C4-2B (cell line): ENCODE measurements at regions not wholly inside any gene's neighbourhood (a gene's known extent, or its start where the extent isn't known, plus 50 kb on each side); places are given as distances from the start of the nearest gene placed in this dataset.

Experiments used
- ZFX ChIP-seq: fragments of 450-650 bp; IDR thresholded peaks from 2 replicates; pipeline ENCODE4 v1.6.1; 2017
- TF ChIP-seq, protein P1 (sequence below): fragments of 450-650 bp; conservative IDR thresholded peaks from 2 replicates; pipeline ENCODE4 v1.5.1; 2017; ENCODE audit warnings: mild to moderate bottlenecking

- TF ChIP-seq, protein P1, sequence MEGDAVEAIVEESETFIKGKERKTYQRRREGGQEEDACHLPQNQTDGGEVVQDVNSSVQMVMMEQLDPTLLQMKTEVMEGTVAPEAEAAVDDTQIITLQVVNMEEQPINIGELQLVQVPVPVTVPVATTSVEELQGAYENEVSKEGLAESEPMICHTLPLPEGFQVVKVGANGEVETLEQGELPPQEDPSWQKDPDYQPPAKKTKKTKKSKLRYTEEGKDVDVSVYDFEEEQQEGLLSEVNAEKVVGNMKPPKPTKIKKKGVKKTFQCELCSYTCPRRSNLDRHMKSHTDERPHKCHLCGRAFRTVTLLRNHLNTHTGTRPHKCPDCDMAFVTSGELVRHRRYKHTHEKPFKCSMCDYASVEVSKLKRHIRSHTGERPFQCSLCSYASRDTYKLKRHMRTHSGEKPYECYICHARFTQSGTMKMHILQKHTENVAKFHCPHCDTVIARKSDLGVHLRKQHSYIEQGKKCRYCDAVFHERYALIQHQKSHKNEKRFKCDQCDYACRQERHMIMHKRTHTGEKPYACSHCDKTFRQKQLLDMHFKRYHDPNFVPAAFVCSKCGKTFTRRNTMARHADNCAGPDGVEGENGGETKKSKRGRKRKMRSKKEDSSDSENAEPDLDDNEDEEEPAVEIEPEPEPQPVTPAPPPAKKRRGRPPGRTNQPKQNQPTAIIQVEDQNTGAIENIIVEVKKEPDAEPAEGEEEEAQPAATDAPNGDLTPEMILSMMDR, result no peak
- no peak for TF ChIP-seq ZFX
Measured at GRCh38 chr10:107930037-107930436, 765.5 kb upstream of the SORCS1 start.
